Ecto neural progenitor cell (in vitro differentiated cells): ENCODE measurements at regions not wholly inside any gene's neighbourhood (a gene's known extent, or its start where the extent isn't known, plus 50 kb on each side); places are given as distances from the start of the nearest gene placed in this dataset.
"Not testable (repeated sequence)": the region's sequence is repeated elsewhere in the genome, so short reads cannot be mapped to it uniquely, and the experiment has no call there.

ENCODE experiments used
- DNase-seq: peaks from one replicate; pipeline ENCODE4 v3.0.0-alpha.2; 2018; ENCODE audit warnings: low spot score

GRCh38 chr2:118611691-118612090 lies 235.8 kb downstream of the EN1 start:
- DNase-seq = no peak

- no peak for DNase-seq
Measured at GRCh38 chr2:118609138-118609537, 238.3 kb downstream of the EN1 start.

DNA sequence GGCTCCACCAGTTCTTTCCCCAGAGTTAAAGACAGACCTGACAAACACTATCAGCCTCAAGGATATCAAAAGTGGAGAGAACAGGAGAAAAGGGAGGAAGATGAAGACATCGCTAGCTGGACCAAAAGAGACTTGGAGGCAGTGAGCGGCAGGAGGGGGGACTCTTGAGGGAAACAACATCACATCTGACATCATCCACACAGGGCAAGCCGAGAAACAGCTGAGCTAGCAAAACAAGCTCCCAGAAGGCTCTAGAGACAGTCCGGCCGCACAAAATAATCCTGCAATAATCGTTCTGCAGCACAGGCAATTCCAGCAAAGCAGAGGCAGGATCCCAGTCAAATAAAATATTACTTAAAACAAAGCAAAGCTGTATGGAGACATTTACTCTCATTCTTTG lies 239.8 kb downstream of the EN1 start:
- no peak for DNase-seq

- DNase-seq = no peak
Measured at GRCh38 chr2:118604811-118605210, 242.6 kb downstream of the EN1 start.

GRCh38 chr2:118604371-118604770 lies 243.1 kb downstream of the EN1 start:
- no peak for DNase-seq

DNA sequence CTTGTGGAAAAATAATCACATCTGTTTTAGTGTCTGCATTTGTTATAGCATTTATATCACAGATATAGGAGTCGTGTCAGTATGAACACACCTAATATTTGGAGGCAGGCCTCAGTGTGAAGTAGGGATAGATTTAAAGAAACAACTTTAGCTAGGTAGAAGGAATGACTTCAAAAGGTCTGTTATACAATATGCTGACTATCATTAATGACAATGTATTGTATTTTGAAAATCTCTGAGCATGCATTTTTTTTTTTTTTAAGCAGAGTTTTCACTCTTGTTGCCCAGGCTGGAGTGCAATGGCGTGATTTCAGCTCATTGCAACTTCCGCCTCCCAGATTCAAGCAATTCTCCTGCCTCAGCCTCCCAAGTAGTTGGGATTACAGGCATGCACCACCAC lies 248.3 kb downstream of the EN1 start:
- DNase-seq = no peak

DNA sequence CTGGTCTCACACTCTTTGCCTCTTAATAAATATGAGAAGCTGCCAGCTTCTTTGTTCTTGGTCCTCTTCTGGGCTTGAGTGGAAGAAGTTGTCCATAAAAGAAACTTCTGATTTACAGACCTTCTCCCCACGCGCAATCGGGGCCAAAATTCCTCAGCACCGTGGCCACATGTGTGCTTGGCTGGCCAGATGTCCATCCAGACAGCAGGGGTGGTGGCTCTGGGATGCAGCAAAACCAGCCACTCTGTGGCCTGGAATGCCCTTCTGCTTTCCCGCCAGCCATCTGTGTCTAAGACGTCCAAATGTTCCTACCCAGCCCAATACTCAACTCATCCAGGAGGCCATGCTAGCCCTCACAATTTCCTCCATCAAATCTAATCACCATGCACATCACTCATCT lies 250.8 kb downstream of the EN1 start:
- no peak for DNase-seq

GRCh38 chr2:118593257-118593656 lies 254.2 kb downstream of the EN1 start:
- DNase-seq = no peak

DNA sequence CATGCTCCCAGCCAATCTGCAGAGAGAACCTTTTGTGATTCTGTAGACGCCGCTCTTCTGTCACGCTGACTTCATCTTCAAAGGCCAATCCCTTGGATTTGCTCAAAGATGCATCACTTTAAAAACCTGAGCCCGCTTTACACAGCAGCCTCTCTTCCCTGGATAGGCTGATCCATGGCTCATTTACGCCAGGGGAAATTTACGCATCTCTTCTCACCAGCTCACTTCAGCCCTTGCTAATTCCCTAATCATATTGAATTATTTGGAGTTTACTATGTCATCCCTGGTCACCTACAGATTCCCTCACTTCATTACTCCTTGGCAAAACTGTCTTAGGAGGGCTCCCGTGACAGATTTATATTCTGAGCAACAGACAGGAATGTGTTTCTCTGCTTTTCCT lies 256.2 kb downstream of the EN1 start:
- DNase-seq = no peak

- DNase-seq = no peak
Measured at GRCh38 chr2:118589721-118590120, 257.7 kb downstream of the EN1 start.

- no peak for DNase-seq
Measured at GRCh38 chr2:118588850-118589249, 258.6 kb downstream of the EN1 start.

- DNase-seq = no peak
Measured at GRCh38 chr2:118586312-118586711, 261.1 kb downstream of the EN1 start.

DNA sequence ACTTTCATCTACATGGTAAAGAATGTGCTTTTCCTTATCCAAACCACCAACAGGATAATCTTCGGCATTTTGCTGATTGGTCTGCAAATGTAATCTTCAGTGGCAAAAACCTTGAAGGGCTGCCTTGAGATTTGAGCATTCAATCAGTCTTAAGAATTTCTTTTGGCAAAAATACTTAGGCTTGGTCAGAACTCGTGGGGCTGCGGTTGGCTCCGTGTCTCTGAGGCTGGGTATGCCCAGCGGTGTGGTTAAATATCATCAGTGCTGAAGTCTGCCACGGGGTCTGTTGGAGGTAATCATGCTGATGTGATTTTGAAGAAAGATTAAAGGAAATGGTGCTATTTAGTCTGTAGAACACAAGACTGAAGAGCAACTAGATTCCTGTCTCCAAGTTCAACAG lies 262.6 kb downstream of the EN1 start:
- no peak for DNase-seq

- DNase-seq = no peak
Measured at GRCh38 chr2:118584062-118584749, 263.2 kb downstream of the EN1 start.

DNA sequence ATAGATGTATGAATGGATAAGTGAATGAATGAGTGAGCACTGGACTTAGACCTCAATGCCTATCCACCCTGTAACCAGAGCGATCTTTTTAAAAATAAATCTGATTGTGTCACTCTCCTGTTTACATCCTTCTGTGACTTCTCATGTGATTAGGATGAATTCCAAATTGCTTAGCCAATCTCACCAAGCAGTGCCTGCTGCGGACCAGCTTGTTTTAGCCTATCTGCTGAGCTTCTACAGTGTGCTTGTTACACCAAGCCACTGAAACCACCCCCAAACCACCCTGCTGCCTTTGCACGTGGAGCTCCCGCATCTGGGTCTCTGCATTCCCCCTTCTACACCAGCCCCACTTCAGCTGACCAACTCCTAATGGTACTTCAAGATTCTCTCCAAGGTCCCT lies 265.4 kb downstream of the EN1 start:
- no peak for DNase-seq

GRCh38 chr2:118580651-118581050 lies 266.8 kb downstream of the EN1 start:
- no peak for DNase-seq

GRCh38 chr2:118580107-118580506 lies 267.3 kb downstream of the EN1 start:
- DNase-seq = no peak

DNA sequence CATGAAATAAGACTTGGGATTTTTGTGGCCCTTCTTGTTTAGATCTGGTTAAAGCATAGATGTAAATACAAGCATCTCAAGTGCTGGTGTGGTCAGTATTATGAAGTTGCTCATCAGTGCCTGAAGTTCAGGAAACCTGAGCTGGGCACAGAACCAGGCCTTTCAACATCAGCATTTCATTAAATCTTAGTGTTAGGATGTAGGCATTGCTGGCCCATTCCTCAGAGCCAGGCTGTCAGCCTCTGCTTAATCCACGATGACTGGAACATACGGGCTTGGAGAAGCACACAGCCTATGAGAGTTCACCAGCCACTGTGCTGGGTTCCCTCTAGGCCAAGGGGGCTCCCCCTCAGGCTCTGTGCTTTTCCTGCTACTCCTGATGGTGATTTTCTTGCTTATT lies 270.2 kb downstream of the EN1 start:
- no peak for DNase-seq

GRCh38 chr2:118576109-118576855 lies 271.2 kb downstream of the EN1 start:
- DNase-seq = no peak

DNA sequence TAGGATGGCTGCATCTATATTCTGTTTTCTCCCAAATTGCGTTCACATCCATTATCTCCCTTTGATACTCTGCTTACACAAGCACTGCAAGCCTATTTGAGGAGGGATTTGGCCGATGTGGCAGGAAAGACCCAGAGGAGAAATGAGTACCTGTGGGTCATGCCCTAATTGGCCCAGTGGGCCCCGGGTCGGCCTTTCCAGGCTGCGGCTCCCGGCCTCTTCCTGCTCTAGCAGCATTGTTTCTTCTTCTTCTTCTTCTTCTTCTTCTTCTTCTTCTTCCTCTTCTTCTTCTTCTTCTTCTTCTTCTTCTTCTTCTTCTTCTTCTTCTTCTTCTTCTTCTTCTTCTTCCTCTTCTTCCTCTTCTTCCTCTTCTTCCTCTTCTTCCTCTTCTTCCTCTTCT lies 275.1 kb downstream of the EN1 start:
- DNase-seq = not testable (repeated sequence)

DNA sequence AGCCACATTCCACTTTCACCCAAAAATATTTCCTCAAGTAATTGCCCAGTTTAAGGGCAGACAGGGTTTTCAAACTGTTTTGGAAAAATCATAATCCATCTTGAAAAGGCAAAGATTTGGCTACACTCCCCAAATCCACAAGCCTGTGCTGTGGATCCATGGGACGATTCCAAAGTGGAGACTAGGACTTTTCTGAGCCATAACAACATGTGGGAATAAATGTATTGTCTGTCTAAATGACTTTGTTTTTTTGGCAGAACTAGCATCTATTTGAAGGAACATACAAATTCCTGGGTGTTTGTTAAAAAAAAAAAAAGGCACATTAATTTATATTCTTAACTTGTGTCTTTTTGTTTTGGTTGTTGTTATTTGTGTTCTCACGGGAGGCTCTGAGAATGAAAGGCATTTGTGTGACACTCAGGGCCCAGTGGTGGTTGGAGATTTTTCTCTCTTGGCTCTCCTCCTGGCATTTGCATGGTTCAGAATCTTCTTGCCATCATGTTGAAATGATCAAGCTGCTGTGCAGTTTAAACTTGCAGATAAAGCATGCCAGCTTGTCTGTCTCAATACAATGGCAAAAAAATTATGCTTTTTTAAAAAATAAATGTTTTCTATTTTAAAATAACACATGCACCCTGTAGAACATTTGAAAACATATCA lies 277.4 kb downstream of the EN1 start:
- DNase-seq = no peak

- DNase-seq = no peak
Measured at GRCh38 chr2:118568700-118569099, 278.7 kb downstream of the EN1 start.

- DNase-seq = no peak
Measured at GRCh38 chr2:118565786-118566540, 281.5 kb downstream of the EN1 start.
